Upper lobe of left lung (tissue), 6 donors: ENCODE measurements at regions not wholly inside any gene's neighbourhood (a gene's known extent, or its start where the extent isn't known, plus 50 kb on each side); places are given as distances from the start of the nearest gene placed in this dataset.

Experiments
- ATAC-seq, 2 donors: fragments of 200-7000 bp; cut with Tn5 transposase; one replicate each; pipeline ENCODE4 v1.9.1; 2022; ENCODE audit warnings: mild to moderate bottlenecking in 2 of 2, moderate library complexity in 2 of 2; ENCODE audit not compliant: low FRiP score in 2 of 2
- DNase-seq, 2 donors: peaks; one replicate each; pipeline ENCODE4 v3.0.0-alpha.2; 2019 to 2020
- H3K27ac ChIP-seq, 4 donors: fragments of 200-600 bp; sonication (generic); one replicate each; pipeline ENCODE4 v1.5.1; 2016 to 2019
- H3K27me3 ChIP-seq, 4 donors: fragments of 200-600 bp; sonication (generic); one replicate each; pipeline ENCODE4 v1.5.1; 2017 to 2019
- H3K36me3 ChIP-seq, 4 donors: fragments of 200-600 bp; sonication (generic); one replicate each; pipeline ENCODE4 v1.5.1; 2016 to 2019
- H3K4me1 ChIP-seq, 4 donors: fragments of 200-600 bp; sonication (generic); one replicate each; pipeline ENCODE4 v1.5.1; 2018 to 2019
- H3K4me3 ChIP-seq, 4 donors: fragments of 200-600 bp; sonication (generic); one replicate each; pipeline ENCODE4 v1.5.1; 2017 to 2019; ENCODE audit warnings: mild to moderate bottlenecking in 2 of 4, moderate library complexity in 1 of 4
- H3K9me3 ChIP-seq, 4 donors: fragments of 200-600 bp; sonication (generic); one replicate each; pipeline ENCODE4 v1.5.1; 2018 to 2019
- CTCF ChIP-seq, 6 experiments: fragments of 450-650 bp in 4 of 6; fragments of 200-600 bp in 2 of 6; sonication (generic) in 2 of 6; IDR thresholded peaks; one replicate each; pipeline ENCODE4 v1.5.1; 2016 to 2019; ENCODE audit warnings: antibody characterized with exemption in 6 of 6
- EP300 ChIP-seq, 4 donors: sonication (generic); formaldehyde crosslinking; IDR thresholded peaks; one replicate each; pipeline ENCODE4 v1.5.1; 2017; ENCODE audit warnings: antibody characterized with exemption in 4 of 4, control low read depth in 2 of 4
- POLR2A ChIP-seq, 4 donors: fragments of 450-650 bp; IDR thresholded peaks; one replicate each; pipeline ENCODE4 v1.5.1; 2016 to 2017; ENCODE audit warnings: antibody characterized with exemption in 4 of 4, mild to moderate bottlenecking in 2 of 4
- POLR2AphosphoS5 ChIP-seq, 2 donors: sonication (generic); formaldehyde crosslinking; IDR thresholded peaks; one replicate each; pipeline ENCODE4 v1.5.1; 2017; ENCODE audit warnings: antibody characterized with exemption in 2 of 2
- WGBS, 2 donors: methylation state at CpG; one replicate each; pipeline ENCODE4 v1.1.5; 2017 to 2018; 5-methylcytosine and 5-hydroxymethylcytosine counted together
- donor health status: DM: no; HTN: no; CAD: no; lungs with moderate emphysema.
- donor health status: DM: no; HTN: yes; CAD: no; lungs with severe emphysema.

GRCh38 chr10:129005804-129006203, 461.2 kb upstream of the MGMT start:
- no peak overlapping the region for H3K27ac ChIP-seq
- WGBS, 2 donors: 45 to 78% methylated on average over 3 of the region's 3 CpGs
- ATAC-seq: no peak

GRCh38 chr10:129018511-129018910, 448.5 kb upstream of the MGMT start:
- H3K9me3 ChIP-seq: no peaks in the 10 kb centered on the region
- no peak overlapping the region for H3K27ac ChIP-seq
- WGBS, 2 donors: 88 to 92% methylated on average over 6 of the region's 6 CpGs
- ATAC-seq: no peak
- no peak for DNase-seq
- peaks cover 0 to 7% (median 2%) of the 10 kb centered on the region in 4 donors for H3K4me1 ChIP-seq
- H3K27me3 ChIP-seq: no peaks in the 10 kb centered on the region
- no peak for TF ChIP-seq CTCF (IDR thresholded peaks at IDR 0.05)
- no peak for TF ChIP-seq EP300 (IDR thresholded peaks at IDR 0.05)
- no peak for TF ChIP-seq POLR2AphosphoS5 (IDR thresholded peaks at IDR 0.05)
- TF ChIP-seq POLR2A (IDR thresholded peaks at IDR 0.05): no peak
- H3K4me3 ChIP-seq: no peak overlapping the region
- no peaks in the 10 kb centered on the region for H3K36me3 ChIP-seq

More at GRCh38 chr10:129005804-129006203, 461.2 kb upstream of the MGMT start:
- Histone ChIP-seq H3K4me1 (no peaks in the 10 kb centered on the region), H3K27me3 (no peaks in the 10 kb centered on the region), H3K9me3 (peaks cover 0 to 5% (median 2%) of the 10 kb centered on the region in 4 donors), H3K4me3 (no peak overlapping the region), H3K36me3 (no peaks in the 10 kb centered on the region)
- TF ChIP-seq EP300 (IDR thresholded peaks at IDR 0.05): no peak
- TF ChIP-seq CTCF (IDR thresholded peaks at IDR 0.05): no peak
- TF ChIP-seq POLR2A (IDR thresholded peaks at IDR 0.05): no peak
- TF ChIP-seq POLR2AphosphoS5 (IDR thresholded peaks at IDR 0.05): no peak
- DNase-seq: no peak

- Histone ChIP-seq H3K27me3 (no peaks in the 10 kb centered on the region), H3K27ac (no peak overlapping the region), H3K4me1 (peaks cover 0 to 7% (median 2%) of the 10 kb centered on the region in 4 donors), H3K9me3 (no peaks in the 10 kb centered on the region), H3K36me3 (no peaks in the 10 kb centered on the region), H3K4me3 (no peak overlapping the region)
- TF ChIP-seq POLR2AphosphoS5 (IDR thresholded peaks at IDR 0.05): no peak
- TF ChIP-seq EP300 (IDR thresholded peaks at IDR 0.05): no peak
- TF ChIP-seq POLR2A (IDR thresholded peaks at IDR 0.05): no peak
- TF ChIP-seq CTCF (IDR thresholded peaks at IDR 0.05): no peak
- no peak for DNase-seq
- 70 to 74% methylated on average over 8 of the region's 8 CpGs for WGBS, 2 donors
- ATAC-seq: no peak
These were observed 446.2 kb upstream of the MGMT start for GRCh38 chr10:129020651-129021330.

GRCh38 chr10:129021594-129022304, 445.3 kb upstream of the MGMT start:
- ATAC-seq (no peak), DNase-seq (peak in 1 of 2 donors; percentile 38)
- Histone ChIP-seq H3K4me3 (no peak overlapping the region), H3K9me3 (no peaks in the 10 kb centered on the region), H3K27ac (no peak overlapping the region), H3K36me3 (no peaks in the 10 kb centered on the region), H3K4me1 (peaks cover 0 to 7% (median 2%) of the 10 kb centered on the region in 4 donors), H3K27me3 (no peaks in the 10 kb centered on the region)
- no peak for TF ChIP-seq EP300 (IDR thresholded peaks at IDR 0.05)
- TF ChIP-seq POLR2AphosphoS5 (IDR thresholded peaks at IDR 0.05): no peak
- TF ChIP-seq CTCF (IDR thresholded peaks at IDR 0.05): no peak
- no peak for TF ChIP-seq POLR2A (IDR thresholded peaks at IDR 0.05)
- WGBS, 2 donors: 50 to 70% methylated on average over 8 to 18 of the region's 18 CpGs
